ENCODE measurements at regions not wholly inside any gene's neighbourhood (a gene's known extent, or its start where the extent isn't known, plus 50 kb on each side); places are given as distances from the start of the nearest gene placed in this dataset.

DNA sequence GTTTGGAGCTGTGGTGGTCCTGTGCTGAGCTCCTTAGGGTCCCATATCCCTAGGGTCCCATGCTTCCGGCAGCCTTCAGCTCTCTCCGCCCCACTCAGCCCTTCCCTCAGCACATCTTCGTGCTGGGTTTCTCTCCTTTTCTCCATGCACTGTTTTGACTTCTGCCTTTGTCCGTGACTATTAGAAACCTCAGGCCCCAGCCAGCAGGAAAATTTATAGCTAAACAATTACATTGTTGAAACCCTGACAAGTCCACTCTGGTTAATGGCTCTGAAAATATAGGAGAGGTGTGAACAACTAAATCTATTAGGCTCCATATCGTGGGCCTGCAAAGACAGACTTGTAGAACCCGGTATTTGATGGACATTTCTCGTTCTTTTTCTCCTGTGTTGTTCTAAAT is 523.7 kb downstream of the CCDC171 start:
- 91 to 100% methylated on average over 1 to 7 of the region's 7 CpGs for WGBS, 2 experiments (ENCODE audit: insufficient coverage in 1 of 2, insufficient read length in 1 of 2)
- TF ChIP-seq, protein P1, sequence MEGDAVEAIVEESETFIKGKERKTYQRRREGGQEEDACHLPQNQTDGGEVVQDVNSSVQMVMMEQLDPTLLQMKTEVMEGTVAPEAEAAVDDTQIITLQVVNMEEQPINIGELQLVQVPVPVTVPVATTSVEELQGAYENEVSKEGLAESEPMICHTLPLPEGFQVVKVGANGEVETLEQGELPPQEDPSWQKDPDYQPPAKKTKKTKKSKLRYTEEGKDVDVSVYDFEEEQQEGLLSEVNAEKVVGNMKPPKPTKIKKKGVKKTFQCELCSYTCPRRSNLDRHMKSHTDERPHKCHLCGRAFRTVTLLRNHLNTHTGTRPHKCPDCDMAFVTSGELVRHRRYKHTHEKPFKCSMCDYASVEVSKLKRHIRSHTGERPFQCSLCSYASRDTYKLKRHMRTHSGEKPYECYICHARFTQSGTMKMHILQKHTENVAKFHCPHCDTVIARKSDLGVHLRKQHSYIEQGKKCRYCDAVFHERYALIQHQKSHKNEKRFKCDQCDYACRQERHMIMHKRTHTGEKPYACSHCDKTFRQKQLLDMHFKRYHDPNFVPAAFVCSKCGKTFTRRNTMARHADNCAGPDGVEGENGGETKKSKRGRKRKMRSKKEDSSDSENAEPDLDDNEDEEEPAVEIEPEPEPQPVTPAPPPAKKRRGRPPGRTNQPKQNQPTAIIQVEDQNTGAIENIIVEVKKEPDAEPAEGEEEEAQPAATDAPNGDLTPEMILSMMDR (conservative IDR thresholded peaks at IDR 0.05): no peak
- no peak overlapping the region for H3K4me3 ChIP-seq (ENCODE audit: low read length)

GRCh38 chr9:16082796-16083195 is 530.0 kb downstream of the CCDC171 start:
- no peak overlapping the region for H3K4me3 ChIP-seq (ENCODE audit: low read length)
- peaks cover 13% of the 10 kb centered on the region for H3K9me3 Mint-ChIP-seq
- TF ChIP-seq, protein P1 (conservative IDR thresholded peaks at IDR 0.05): no peak
- no peak overlapping the region for H3K9ac ChIP-seq (ENCODE audit: extremely low read depth, low read length, poor library complexity, severe bottlenecking)
- H3K4me1 Mint-ChIP-seq: peaks cover 10% of the 10 kb centered on the region
- WGBS, 2 experiments (ENCODE audit: insufficient coverage in 1 of 2, insufficient read length in 1 of 2): 83 to 93% methylated on average over 1 of the region's 1 CpG
- H3K27ac ChIP-seq (ENCODE audit: low read depth, low read length): no peak overlapping the region
- peaks cover 2% of the 10 kb centered on the region for H3K27me3 Mint-ChIP-seq (ENCODE audit: insufficient read depth)
- H3K4me3 Mint-ChIP-seq: no peak overlapping the region
- no peak overlapping the region for H3K27ac Mint-ChIP-seq
- no peaks in the 10 kb centered on the region for H3K27me3 ChIP-seq (ENCODE audit: control insufficient read depth, insufficient read depth, low read length, poor library complexity, severe bottlenecking)
- H3K9me3 ChIP-seq (ENCODE audit: control insufficient read depth, low read length): no peaks in the 10 kb centered on the region
- H3K36me3 ChIP-seq (ENCODE audit: control insufficient read depth, insufficient read depth, low read length): no peaks in the 10 kb centered on the region
- H3K36me3 Mint-ChIP-seq (ENCODE audit: low read depth): no peaks in the 10 kb centered on the region
- no peaks in the 10 kb centered on the region for H3K4me1 ChIP-seq (ENCODE audit: control insufficient read depth, insufficient read depth, low read length)
- no peak for DNase-seq

More for the DNA sequence above, 523.7 kb downstream of the CCDC171 start:
- no peaks in the 10 kb centered on the region for H3K36me3 ChIP-seq (ENCODE audit: control insufficient read depth, insufficient read depth, low read length)
- Mint-ChIP-seq H3K36me3 (ENCODE audit: low read depth) (no peaks in the 10 kb centered on the region), H3K27ac (no peak overlapping the region), H3K27me3 (ENCODE audit: insufficient read depth) (peaks cover 2% of the 10 kb centered on the region), H3K4me3 (no peak overlapping the region), H3K4me1 (peaks cover 8% of the 10 kb centered on the region), H3K9me3 (no peaks in the 10 kb centered on the region)
- no peak overlapping the region for H3K9ac ChIP-seq (ENCODE audit: extremely low read depth, low read length, poor library complexity, severe bottlenecking)
- no peak overlapping the region for H3K27ac ChIP-seq (ENCODE audit: low read depth, low read length)
- DNase-seq: no peak
- H3K27me3 ChIP-seq (ENCODE audit: control insufficient read depth, insufficient read depth, low read length, poor library complexity, severe bottlenecking): no peaks in the 10 kb centered on the region
- no peaks in the 10 kb centered on the region for H3K9me3 ChIP-seq (ENCODE audit: control insufficient read depth, low read length)
- H3K4me1 ChIP-seq (ENCODE audit: control insufficient read depth, insufficient read depth, low read length): no peaks in the 10 kb centered on the region

GRCh38 chr9:16085167-16085726 is 532.4 kb downstream of the CCDC171 start:
- Mint-ChIP-seq H3K27me3 (ENCODE audit: insufficient read depth) (peaks cover 2% of the 10 kb centered on the region), H3K4me3 (no peak overlapping the region), H3K27ac (no peak overlapping the region), H3K9me3 (peaks cover 36% of the 10 kb centered on the region), H3K36me3 (ENCODE audit: low read depth) (no peaks in the 10 kb centered on the region), H3K4me1 (peaks cover 17% of the 10 kb centered on the region)
- 91 to 95% methylated on average over 3 to 5 of the region's 5 CpGs for whole genome bisulfite sequencing, 2 experiments (ENCODE audit: insufficient coverage in 1 of 2, insufficient read length in 1 of 2)
- no peak for DNase-seq
- Histone ChIP-seq H3K9me3 (ENCODE audit: control insufficient read depth, low read length) (peaks cover 8% of the 10 kb centered on the region), H3K4me3 (ENCODE audit: low read length) (no peak overlapping the region), H3K36me3 (ENCODE audit: control insufficient read depth, insufficient read depth, low read length) (no peaks in the 10 kb centered on the region), H3K27ac (ENCODE audit: low read depth, low read length) (no peak overlapping the region), H3K27me3 (ENCODE audit: control insufficient read depth, insufficient read depth, low read length, poor library complexity, severe bottlenecking) (no peaks in the 10 kb centered on the region), H3K9ac (ENCODE audit: extremely low read depth, low read length, poor library complexity, severe bottlenecking) (no peak overlapping the region), H3K4me1 (ENCODE audit: control insufficient read depth, insufficient read depth, low read length) (no peaks in the 10 kb centered on the region)
- TF ChIP-seq, protein P1 (conservative IDR thresholded peaks at IDR 0.05): no peak
